ENCODE measurements at regions not wholly inside any gene's neighbourhood (a gene's known extent, or its start where the extent isn't known, plus 50 kb on each side); places are given as distances from the start of the nearest gene placed in this dataset.

DNA sequence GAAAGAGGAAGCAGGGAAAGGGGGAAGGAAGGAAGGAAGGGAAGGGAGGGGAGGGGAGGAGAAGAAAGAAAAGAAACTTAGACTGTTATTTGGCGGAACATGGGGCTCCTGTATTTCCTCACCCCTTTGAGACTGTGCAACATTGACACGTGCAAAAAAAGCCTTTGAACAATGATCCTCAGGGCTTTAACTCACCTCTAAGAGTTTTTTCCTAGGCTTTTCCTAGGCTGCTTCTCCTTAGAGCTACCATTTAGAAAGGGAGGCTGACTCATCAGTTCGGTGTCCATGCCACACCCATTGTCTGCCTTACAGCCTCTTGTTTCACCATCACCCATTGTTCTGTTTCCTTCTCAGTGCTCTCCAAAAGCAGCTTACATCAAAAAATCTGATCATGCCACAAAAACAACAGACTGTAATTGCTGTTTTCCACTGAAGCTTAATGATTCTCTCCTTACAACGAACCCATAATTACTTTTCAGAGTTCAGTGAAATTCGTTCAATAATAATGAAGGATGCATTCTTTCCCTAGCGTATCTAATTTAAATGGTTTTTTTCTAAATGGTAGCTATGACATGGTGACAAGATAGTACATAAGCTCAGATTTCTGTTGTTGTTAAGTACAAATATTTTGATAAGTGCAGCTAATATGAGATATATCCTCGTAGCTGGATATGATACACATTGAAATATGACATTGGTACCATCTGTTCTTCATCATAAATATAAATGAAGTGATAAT, 90.8 kb downstream of the PRLHR start:
- TF ChIP-seq, protein P1, sequence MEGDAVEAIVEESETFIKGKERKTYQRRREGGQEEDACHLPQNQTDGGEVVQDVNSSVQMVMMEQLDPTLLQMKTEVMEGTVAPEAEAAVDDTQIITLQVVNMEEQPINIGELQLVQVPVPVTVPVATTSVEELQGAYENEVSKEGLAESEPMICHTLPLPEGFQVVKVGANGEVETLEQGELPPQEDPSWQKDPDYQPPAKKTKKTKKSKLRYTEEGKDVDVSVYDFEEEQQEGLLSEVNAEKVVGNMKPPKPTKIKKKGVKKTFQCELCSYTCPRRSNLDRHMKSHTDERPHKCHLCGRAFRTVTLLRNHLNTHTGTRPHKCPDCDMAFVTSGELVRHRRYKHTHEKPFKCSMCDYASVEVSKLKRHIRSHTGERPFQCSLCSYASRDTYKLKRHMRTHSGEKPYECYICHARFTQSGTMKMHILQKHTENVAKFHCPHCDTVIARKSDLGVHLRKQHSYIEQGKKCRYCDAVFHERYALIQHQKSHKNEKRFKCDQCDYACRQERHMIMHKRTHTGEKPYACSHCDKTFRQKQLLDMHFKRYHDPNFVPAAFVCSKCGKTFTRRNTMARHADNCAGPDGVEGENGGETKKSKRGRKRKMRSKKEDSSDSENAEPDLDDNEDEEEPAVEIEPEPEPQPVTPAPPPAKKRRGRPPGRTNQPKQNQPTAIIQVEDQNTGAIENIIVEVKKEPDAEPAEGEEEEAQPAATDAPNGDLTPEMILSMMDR (IDR thresholded peaks at IDR 0.05; ENCODE audit: low read depth, low read length, missing input control), result no peak
- TF ChIP-seq, protein P2, sequence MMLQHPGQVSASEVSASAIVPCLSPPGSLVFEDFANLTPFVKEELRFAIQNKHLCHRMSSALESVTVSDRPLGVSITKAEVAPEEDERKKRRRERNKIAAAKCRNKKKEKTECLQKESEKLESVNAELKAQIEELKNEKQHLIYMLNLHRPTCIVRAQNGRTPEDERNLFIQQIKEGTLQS (IDR thresholded peaks at IDR 0.05), result no peak
- TF ChIP-seq YY1 (IDR thresholded peaks at IDR 0.05) (no peak), NR2F2 (IDR thresholded peaks at IDR 0.05) (no peak)
- TF ChIP-seq, protein P3, sequence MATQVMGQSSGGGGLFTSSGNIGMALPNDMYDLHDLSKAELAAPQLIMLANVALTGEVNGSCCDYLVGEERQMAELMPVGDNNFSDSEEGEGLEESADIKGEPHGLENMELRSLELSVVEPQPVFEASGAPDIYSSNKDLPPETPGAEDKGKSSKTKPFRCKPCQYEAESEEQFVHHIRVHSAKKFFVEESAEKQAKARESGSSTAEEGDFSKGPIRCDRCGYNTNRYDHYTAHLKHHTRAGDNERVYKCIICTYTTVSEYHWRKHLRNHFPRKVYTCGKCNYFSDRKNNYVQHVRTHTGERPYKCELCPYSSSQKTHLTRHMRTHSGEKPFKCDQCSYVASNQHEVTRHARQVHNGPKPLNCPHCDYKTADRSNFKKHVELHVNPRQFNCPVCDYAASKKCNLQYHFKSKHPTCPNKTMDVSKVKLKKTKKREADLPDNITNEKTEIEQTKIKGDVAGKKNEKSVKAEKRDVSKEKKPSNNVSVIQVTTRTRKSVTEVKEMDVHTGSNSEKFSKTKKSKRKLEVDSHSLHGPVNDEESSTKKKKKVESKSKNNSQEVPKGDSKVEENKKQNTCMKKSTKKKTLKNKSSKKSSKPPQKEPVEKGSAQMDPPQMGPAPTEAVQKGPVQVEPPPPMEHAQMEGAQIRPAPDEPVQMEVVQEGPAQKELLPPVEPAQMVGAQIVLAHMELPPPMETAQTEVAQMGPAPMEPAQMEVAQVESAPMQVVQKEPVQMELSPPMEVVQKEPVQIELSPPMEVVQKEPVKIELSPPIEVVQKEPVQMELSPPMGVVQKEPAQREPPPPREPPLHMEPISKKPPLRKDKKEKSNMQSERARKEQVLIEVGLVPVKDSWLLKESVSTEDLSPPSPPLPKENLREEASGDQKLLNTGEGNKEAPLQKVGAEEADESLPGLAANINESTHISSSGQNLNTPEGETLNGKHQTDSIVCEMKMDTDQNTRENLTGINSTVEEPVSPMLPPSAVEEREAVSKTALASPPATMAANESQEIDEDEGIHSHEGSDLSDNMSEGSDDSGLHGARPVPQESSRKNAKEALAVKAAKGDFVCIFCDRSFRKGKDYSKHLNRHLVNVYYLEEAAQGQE (IDR thresholded peaks at IDR 0.05), result no peak
